Skin epidermis (tissue), 12 donors: ENCODE measurements at regions not wholly inside any gene's neighbourhood (a gene's known extent, or its start where the extent isn't known, plus 50 kb on each side); places are given as distances from the start of the nearest gene placed in this dataset.

Experiments
- H3K27ac ChIP-seq, 21 experiments: fragments of 200-600 bp; sonication (generic) in 11 of 21; one replicate each; pipeline ENCODE4 v1.5.0; 2020; ENCODE audit warnings: mild to moderate bottlenecking in 3 of 21, inconsistent platforms in 2 of 21, moderate library complexity in 2 of 21
- H3K4me3 ChIP-seq, 7 experiments: fragments of 200-600 bp; sonication (generic) in 2 of 7; one replicate each; pipeline ENCODE4 v1.5.0; 2020; ENCODE audit warnings: inconsistent platforms in 2 of 7, mild to moderate bottlenecking in 2 of 7, moderate library complexity in 1 of 7

GRCh38 chr4:41380511-41381157 lies 123.9 kb downstream of the UCHL1 start:
- no peak overlapping the region for H3K27ac ChIP-seq

DNA sequence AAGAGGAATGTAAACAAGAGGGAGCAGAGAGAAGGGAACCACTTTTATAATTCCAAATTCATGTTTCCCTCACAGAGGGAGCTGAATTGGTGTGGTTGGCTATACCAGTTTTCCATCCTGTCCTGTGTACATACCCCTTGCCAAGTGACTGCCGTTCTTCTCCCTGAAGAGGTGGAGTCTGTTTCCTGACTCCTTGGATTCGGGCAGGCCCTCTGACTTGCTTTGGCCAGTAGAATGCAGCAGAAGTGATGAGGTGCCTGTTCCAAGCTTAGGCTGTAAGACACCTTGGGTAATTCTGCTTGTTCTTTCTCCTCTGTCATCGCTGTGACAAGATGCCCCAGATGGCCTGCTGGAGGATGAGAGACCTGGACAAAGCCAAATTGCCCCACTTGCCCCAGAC lies 124.7 kb downstream of the UCHL1 start:
- Histone ChIP-seq H3K4me3 (no peak overlapping the region), H3K27ac (no peak overlapping the region)

More at GRCh38 chr4:41380511-41381157, 123.9 kb downstream of the UCHL1 start:
- no peak overlapping the region for H3K4me3 ChIP-seq

DNA sequence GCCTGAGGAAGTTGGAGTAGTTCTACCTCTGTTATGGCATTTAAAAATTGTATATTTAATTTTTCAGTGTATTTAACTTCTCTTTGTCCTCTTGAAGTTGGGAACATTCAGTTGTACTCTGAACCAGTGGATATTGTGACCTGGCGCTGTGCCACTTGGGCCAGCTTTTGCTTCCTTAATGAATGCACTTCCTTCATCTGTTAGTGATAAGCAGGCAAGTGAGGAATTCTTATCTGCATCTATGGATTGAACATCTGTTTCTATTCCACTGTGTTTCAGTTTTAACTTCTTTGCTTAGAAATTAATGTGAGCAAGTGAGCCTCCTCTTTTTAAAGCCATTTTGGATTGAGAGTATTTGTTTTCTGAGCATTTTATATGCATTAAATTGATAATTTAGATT lies 128.3 kb downstream of the UCHL1 start:
- no peak overlapping the region for H3K27ac ChIP-seq
- no peak overlapping the region for H3K4me3 ChIP-seq

- Histone ChIP-seq H3K27ac (no peak overlapping the region), H3K4me3 (no peak overlapping the region)
These were observed 128.8 kb downstream of the UCHL1 start for GRCh38 chr4:41385481-41385880.

DNA sequence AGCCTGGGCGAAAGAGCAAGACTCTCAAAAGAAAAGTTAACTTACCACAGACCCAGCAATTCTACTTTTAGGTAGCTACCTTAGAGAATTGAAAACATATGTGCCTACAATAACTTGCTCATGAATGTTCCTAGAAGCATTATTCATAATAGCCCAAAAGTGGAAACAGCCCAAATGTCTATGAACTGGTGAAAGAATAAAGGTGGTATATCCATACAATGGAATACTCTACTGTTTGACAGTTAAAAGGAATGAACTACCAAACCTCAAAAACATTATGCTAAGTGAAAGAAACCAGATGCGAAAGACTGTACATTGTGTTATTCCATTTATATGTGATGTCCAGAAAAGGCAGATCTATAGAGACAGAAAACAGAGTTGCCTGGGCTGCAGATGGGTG lies 131.4 kb downstream of the UCHL1 start:
- no peak overlapping the region for H3K4me3 ChIP-seq
- no peak overlapping the region for H3K27ac ChIP-seq

DNA sequence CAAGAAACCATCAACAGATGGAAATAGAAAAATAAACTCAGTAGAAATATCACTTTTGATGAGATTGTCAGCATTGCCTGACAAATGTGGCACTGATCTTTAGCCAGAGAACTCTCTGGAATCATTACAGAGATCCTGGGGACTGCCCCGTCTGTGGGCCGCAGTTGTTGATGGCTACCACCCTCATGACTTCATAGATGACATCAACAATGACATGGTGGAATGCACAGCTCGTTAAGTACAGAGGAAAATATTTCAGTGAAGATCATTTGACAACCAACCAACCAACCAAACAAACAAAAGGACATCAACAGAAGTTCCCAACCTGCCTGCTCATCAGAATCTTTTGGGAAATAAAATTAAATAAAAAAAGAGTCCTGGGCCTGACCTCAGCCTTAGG lies 132.6 kb downstream of the UCHL1 start:
- H3K4me3 ChIP-seq = no peak overlapping the region
- no peak overlapping the region for H3K27ac ChIP-seq

GRCh38 chr4:41390661-41391060 lies 133.9 kb downstream of the UCHL1 start:
- no peak overlapping the region for H3K27ac ChIP-seq

DNA sequence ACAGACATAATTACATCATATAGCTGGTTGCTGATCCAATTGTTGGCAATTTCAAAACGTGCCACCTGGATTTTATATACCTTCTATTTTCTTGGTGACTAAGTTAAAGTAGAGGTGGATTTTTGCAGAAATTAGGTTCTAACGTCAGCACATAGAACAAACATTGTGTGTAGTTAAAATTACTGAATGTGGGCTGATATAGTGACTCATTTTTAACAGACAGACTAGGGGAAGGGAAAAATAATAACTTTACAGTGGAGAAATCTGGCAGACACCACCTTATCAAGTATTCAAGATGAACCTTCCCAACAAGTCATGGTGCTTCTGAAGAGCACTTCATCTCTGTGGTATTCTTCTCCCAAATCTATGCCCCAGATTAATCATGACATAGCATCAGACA lies 134.5 kb downstream of the UCHL1 start:
- Histone ChIP-seq H3K4me3 (no peak overlapping the region), H3K27ac (no peak overlapping the region)

More at GRCh38 chr4:41390661-41391060, 133.9 kb downstream of the UCHL1 start:
- no peak overlapping the region for H3K4me3 ChIP-seq

DNA sequence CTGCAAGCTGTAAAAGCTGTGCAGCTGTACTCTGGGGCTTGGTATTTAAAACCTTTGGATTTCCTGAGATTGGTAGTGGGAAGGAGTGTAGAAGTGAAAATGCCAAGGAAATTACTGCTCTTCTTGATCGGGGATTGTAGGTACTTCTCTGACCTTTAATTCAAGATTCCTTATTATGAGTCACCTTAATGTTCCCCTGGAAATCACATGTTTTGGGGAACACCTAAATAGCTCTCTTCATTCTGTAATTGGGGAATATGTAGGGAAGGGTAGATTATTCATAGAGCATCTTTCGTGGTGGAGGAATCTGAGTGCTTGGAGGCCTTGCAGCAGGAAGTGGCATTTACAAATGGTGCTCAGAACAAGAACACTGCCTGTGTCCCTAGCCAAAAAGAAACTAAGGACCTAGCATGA lies 137.8 kb downstream of the UCHL1 start:
- H3K27ac ChIP-seq = no peak overlapping the region
- H3K4me3 ChIP-seq = no peak overlapping the region

GRCh38 chr4:41396214-41396613 lies 139.5 kb downstream of the UCHL1 start:
- Histone ChIP-seq H3K27ac (no peak overlapping the region), H3K4me3 (no peak overlapping the region)

GRCh38 chr4:41396869-41397268 lies 140.1 kb downstream of the UCHL1 start:
- no peak overlapping the region for H3K4me3 ChIP-seq
- no peak overlapping the region for H3K27ac ChIP-seq

GRCh38 chr4:41399231-41399630 lies 138.7 kb upstream of the LIMCH1 start:
- no peak overlapping the region for H3K4me3 ChIP-seq
- no peak overlapping the region for H3K27ac ChIP-seq

DNA sequence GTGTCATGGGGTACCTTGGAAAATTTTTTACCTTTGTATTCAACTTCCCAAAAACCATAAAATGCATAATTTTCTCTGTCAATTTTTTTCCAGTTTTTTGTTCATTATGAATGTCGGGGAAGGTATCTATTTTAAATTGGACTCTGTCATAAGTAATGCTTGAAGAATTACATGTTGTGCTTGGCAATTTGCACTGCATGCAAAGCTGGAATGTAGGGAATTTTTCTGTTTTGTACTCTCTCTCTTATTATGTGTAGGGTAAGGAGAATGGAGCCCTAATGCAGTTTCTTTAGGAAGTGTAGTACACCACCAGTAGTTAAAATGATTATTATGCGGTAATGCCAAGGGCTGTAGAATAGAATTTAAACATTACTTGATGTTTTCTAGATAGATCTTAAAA lies 137.7 kb upstream of the LIMCH1 start:
- no peak overlapping the region for H3K27ac ChIP-seq
- no peak overlapping the region for H3K4me3 ChIP-seq

- H3K4me3 ChIP-seq = no peak overlapping the region
- H3K27ac ChIP-seq = no peak overlapping the region
These were observed 132.4 kb upstream of the LIMCH1 start for GRCh38 chr4:41405464-41406112.

- Histone ChIP-seq H3K27ac (no peak overlapping the region), H3K4me3 (no peak overlapping the region)
These were observed 131.8 kb upstream of the LIMCH1 start for GRCh38 chr4:41406113-41406516.

GRCh38 chr4:41408150-41408549 lies 129.8 kb upstream of the LIMCH1 start:
- Histone ChIP-seq H3K4me3 (no peak overlapping the region), H3K27ac (no peak overlapping the region)

DNA sequence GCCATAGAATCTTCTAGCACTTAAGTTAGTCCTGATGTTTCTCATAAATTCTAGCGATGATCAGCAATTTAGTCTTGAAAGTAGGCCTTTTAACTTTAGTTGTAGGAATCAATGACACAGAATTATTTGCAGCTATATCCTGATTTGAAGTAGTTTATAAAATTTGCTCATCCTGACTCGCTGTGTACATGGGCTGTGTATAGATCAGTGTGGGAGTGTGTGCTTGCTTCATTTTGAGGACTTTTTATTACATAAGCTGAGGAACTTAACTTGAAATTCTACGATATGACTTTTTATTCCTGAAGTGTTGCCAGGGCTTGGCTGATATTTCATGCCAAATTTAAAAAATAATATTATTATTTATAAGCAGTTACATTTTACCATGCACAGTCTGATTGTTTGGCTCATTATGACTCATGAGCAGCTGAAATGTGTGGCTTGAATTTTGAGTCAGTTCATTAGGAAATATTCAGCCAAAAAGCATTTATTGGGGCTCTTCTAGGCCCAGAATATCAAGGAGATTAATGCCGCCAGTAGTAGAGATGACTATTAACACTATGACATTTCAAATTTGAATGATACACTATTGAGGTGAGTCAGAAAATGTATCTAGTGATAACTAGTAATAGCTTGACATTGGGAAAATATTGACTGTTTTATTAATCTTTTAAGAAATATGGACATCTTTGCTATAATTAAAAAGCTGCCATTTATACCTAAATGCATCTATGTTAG lies 128.9 kb upstream of the LIMCH1 start:
- H3K27ac ChIP-seq = no peak overlapping the region
- H3K4me3 ChIP-seq = no peak overlapping the region

DNA sequence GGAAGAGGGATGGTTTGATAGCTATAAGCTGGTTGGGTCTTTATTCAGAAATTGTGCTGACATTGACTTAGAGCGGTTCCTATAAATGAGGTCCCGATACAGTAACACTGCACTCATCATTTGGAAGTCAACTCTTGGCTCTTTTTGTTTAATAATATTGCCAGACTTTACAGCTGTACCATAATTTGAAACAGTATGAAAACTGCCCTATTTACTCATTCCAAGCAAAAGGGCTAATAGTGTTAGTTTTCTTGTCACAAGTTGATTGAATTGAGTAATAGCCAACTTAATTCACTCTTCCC lies 128.4 kb upstream of the LIMCH1 start:
- no peak overlapping the region for H3K27ac ChIP-seq

DNA sequence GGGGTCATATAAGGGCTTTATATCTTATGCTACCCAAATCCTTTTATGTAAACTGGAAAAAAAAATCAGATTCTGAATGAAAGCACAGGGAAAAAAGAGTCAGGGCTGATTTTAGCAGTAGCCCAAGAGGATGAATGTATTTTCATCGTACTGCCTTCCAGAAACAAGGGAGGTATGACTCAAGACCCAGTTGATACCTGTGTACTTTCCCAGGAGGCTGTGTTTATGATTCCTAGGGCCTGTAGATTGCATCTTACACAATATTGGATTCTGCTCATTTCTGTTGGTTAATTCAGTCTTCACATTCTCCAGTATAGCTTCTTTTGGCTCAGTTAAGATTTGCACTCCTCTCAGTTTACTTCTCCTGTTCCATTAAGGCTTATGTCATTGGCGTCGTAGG lies 127.9 kb upstream of the LIMCH1 start:
- Histone ChIP-seq H3K27ac (no peak overlapping the region), H3K4me3 (no peak overlapping the region)

More for the DNA sequence above, 128.4 kb upstream of the LIMCH1 start:
- no peak overlapping the region for H3K4me3 ChIP-seq

DNA sequence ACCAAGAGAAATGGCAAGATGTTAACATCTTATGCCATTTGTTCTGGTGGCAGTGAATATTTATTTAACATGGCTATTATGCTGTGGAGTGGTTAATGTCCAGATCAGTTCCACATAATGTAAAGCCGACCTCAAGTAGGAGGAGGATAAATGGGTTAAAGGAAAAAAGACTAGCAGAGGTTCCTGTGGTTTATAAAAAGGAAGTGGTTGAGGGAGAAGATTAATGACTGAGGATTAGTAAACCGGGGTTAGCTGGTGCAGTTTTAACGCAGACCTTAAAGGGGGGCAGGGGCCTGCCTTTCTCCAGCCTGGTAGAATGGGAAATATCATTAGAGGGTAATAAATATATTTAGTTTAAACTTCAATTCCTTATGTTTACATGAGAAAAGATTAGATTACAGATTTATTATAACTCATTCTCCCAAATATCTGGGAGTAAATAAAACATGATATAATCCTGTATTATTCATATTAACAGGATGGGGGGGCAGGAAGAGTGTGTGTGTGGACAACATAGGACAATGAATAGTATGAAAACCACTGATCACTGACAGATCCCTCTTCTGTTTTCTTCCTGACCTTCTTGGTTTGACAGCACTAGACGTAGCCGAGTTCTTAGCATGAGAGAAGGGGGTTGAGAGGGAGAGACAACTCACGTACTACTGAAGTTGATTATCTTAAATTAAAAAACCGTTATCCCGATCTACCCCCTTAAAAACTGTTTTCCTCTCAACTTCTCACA lies 124.1 kb upstream of the LIMCH1 start:
- Histone ChIP-seq H3K27ac (no peak overlapping the region), H3K4me3 (no peak overlapping the region)

DNA sequence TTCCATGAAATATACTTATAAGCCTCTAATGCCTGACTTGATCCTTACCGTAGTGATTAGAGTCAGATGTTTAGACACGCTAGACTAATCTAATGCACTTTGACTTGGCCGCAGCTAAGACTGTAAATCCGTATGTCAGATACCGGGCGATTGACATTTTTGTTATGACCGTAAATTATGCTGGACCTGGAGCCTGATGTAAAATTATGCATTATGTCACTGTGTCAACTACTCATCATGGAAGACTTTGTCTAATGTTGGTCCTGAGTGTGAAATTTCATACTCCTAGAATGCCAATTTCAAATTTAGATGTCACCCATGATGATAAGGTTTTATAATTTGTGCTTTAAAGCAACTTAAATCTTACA lies 123.6 kb upstream of the LIMCH1 start:
- H3K27ac ChIP-seq = no peak overlapping the region
- no peak overlapping the region for H3K4me3 ChIP-seq
